GM18873 (cell line): ENCODE measurements at regions not wholly inside any gene's neighbourhood (a gene's known extent, or its start where the extent isn't known, plus 50 kb on each side); places are given as distances from the start of the nearest gene placed in this dataset.

Experiments
- ATAC-seq: cut with Tn5 transposase; IDR thresholded peaks from one replicate; pipeline ENCODE4 v1.9.1; 2021; ENCODE audit warnings: mild to moderate bottlenecking, moderate library complexity, moderate number of reproducible peaks; ENCODE audit not compliant: unreplicated experiment, low FRiP score

DNA sequence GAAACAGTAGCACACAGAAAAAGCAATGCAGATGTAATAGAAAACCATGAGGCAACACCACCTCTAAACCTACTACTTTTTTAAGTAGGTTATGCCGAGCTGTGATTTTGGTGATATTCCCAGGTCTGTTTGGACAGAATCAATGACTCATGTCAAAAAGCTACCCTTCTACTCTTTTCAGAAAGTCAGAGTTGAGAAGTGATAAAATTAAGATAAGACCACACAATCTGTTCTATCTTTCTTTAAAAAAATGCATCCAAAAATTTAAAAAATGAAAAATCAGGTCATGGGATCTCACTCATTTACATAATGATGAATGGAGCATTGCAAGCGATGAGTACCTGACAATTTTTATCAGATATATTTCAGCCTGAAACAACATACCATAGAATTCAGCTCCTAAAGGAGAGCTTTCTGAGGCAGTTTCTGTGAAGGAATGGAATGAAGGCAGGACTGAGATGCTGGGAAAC is 826.3 kb downstream of the BCL11A start:
- no peak for ATAC-seq

DNA sequence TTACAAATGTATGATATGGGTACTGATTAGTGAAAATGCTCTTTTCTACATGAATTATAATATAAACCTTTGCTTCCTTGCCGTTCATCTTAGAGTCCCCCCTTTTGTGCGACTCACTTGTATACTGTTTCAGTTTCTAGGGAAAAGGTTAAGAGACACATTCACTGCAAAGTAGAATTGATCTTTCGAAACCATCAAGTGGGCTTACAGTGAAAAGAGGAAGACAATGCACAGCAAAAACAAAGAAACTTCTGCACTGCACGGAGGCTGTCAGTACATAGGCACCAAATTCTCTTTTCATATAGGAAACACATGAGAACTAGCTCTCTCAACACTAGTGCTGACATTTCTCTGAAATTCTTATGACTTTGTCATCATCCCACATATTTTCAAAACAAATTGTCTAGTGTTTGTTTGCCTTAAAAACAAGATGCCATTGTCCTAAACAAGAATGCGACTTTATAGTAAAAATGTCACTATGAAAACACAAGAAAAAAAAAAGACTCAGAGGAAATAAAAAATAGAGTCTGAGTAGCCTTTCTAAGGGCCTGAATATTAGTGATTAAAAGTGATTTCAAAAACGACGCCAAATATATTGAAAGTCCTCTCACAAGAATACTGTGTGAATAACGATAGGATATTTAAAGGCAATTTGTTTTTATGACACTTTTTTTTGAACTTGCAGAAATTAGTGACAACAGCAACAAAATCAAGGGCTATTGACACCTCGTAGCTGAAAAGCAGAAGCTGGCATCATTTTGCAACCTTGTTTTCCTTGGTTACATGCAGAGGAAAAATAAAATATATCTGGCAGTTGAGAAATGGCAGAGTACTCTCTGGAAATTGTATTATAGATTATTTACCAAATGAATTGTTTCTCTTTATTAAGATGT is 827.0 kb downstream of the BCL11A start:
- no peak for ATAC-seq

DNA sequence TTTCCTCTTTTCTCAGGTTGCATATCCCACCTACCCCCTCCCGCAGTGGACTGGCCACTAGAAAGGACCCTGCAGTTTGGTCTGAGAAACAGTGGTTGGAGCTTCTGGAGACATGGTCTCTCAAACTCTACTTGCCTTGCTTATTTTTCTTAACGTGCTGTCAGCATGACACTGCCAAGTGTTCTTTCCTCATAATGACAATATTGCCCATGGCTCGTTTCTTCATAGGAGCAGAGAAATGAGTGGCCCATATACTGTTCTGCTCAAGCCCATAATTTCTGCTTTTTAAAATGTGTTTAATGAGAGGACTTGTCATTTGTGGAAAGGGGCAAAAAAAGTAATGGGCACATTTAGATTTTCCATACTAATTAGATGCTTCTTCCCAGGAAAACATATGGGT is 828.7 kb downstream of the BCL11A start:
- no peak for ATAC-seq

DNA sequence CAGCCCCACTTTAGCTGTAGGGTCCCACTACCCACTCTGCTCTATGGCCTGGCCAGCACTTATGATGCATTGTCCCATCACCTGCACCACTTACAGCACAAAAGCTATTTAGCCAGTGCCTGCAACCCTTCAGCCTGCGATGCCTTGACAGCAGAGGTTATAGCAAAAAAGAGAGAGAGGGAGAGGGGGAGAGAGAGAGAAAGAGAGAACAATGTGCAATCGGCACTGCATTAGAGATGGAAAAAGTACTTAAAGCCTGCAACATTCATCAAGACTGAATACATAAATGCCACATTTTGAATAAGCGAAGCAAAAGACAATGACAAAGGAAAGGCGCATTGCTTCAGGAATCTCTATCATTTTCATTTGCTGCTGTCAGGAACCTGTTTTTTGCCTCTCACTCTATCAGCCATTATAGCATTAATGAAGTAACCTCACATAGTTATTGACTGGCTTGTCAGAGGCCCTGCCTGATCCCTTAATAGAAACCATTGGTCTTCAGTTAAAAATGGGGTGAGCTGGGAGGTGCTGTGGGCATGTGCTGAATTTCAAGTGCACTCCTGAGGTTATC is 833.1 kb downstream of the BCL11A start:
- ATAC-seq = no peak

DNA sequence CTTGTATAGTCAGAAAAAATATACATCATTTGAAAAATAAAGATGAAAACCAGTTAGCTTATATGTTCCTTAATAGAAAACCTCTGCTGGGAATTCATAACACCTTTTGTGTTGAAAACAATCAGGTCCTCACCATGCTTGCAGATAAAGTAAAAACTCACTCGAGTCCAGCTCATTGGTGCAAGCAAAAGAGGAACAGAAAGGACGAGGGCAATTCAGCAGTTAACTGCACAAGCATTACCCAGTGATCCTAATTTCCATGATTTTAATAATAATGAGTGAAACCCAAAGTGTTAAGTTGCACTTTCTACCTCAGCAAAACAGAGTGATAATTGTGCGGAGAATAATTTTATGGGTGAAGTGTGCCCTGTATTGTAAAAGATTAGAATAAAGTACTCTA is 839.9 kb downstream of the BCL11A start:
- ATAC-seq = no peak

- ATAC-seq = no peak
These were observed 842.3 kb downstream of the BCL11A start for GRCh38 chr2:59711121-59711520.

GRCh38 chr2:59706729-59707128 is 846.7 kb downstream of the BCL11A start:
- no peak for ATAC-seq

DNA sequence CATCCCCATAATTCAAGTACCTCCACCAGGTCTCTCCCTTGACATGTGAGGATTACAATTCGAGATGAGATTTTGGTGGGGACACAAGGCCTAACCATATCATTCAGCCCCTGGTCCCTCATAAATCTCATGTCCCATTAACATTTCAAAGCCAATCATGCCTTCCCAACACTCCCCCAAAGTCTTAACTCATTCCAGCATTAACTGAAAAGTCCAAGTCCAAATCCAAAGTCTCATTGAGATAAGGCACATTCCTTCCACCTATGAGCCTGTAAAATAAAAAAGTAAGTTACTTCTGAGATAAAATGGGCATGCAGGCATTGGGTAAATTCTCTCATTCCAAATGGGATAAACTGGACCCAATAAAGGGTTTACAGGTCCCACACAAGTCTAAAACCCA is 849.7 kb downstream of the BCL11A start:
- no peak for ATAC-seq

DNA sequence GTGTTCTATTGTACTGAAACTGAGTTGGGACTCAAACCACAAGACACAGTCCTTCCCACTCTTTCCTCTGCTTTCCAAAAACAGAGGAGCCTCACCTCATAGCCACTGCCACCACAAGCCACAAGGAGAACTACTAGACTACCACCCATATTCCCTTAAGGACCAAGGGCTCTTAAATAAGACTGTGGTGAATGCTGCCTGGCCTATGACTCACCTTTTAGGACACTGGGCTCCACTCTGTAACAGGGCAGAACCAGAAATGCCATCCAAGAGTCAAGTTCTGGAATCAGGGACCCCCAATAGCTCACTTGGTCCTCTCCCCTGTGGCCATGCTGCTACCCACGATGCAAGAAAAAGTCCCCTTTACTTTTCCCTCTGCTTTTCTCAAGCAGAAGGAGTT is 851.4 kb downstream of the BCL11A start:
- no peak for ATAC-seq

GRCh38 chr2:59701271-59701994 is 852.0 kb downstream of the BCL11A start:
- ATAC-seq = no peak

DNA sequence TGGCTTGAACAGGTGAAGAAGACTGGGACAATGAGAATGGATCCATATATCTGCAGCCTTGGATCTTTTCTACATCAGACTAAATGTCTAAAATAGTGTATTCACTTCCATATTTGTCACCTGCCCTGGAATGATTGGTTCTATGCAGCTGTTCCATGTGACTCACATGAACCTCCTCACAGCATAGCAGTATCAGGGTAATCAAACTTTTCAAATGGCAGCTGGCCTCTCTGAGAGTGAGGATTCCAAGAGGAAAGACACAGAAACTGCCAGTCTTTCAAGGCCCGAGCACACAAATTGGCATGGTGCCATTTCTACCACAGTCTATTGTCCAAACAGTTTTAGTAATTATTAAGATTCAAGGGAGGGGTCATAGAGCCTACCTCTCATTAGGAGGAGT is 859.3 kb downstream of the BCL11A start:
- no peak for ATAC-seq

GRCh38 chr2:59693231-59693959 is 860.1 kb downstream of the BCL11A start:
- ATAC-seq = no peak

GRCh38 chr2:59691518-59692190 is 861.8 kb downstream of the BCL11A start:
- ATAC-seq = no peak

DNA sequence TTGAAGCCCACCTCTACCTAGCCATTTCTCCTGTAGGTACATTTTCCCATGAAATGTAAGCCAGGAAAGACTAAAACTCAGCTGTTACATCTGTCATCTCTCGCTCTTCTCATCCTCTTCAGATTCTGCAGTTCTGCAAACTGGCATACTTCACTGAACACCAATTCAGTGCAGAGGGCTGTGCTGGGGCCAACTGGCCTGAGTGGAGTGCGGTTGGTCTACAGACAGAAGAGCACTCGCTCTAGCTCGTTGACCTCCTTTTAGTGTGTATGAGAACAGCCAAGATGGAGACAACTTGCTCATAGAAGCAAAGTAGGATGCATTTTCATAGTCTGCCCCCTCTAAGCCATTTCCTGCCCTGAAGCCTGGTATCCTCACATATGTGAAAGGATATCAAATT is 862.6 kb downstream of the BCL11A start:
- ATAC-seq = no peak

- no peak for ATAC-seq
These were observed 868.7 kb downstream of the BCL11A start for GRCh38 chr2:59684771-59685166.

DNA sequence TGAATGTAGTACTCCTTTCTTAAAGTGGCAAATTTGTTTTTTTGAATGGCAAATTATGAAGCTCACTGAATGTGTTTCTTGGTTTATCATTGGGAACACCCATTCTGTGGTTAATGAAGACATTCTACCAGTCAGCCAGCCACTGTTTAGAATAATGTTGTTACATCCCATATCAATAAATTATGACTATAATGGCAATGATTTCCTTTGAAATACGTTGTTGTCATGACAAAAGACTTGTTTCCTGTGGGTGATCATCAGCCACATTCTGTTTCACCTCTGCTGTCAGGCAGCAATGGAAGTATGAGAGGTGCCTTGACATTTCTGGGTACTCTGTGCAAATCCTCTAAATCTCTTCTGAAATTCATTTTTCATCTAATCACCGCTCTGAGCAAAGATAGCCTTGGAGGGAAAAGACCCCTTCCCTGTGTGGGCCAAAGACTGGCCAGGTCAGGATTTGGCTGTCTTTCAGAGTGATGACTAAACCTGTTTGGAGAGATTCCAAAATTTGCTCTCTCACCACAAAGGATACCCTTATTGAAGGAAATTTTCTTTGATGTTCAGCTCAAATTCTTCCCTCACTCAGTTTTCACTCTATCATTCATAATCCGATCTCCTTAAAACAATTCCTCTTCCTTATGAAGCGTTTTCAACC is 869.2 kb downstream of the BCL11A start:
- no peak for ATAC-seq

- no peak for ATAC-seq
These were observed 872.6 kb downstream of the BCL11A start for GRCh38 chr2:59680863-59681262.

GRCh38 chr2:59677158-59677557 is 876.3 kb downstream of the BCL11A start:
- ATAC-seq = no peak

- no peak for ATAC-seq
These were observed 879.4 kb downstream of the BCL11A start for GRCh38 chr2:59674100-59674499.

- no peak for ATAC-seq
These were observed 888.4 kb downstream of the BCL11A start for GRCh38 chr2:59665021-59665420.
